ENCODE measurements at regions not wholly inside any gene's neighbourhood (a gene's known extent, or its start where the extent isn't known, plus 50 kb on each side); places are given as distances from the start of the nearest gene placed in this dataset.

GRCh38 chr17:59498530-59499307, 66.7 kb upstream of the DHX40 start:
- TF ChIP-seq CTCF (IDR thresholded peaks at IDR 0.05), result no peak
- TF ChIP-seq POLR2A (IDR thresholded peaks at IDR 0.05), result no peak

All from thyroid gland (tissue), 4 donors.